Suprapubic skin (tissue), 4 donors: ENCODE measurements at regions not wholly inside any gene's neighbourhood (a gene's known extent, or its start where the extent isn't known, plus 50 kb on each side); places are given as distances from the start of the nearest gene placed in this dataset.

Experiments
- CTCF ChIP-seq, 2 donors: fragments of 200-600 bp in 1 of 2; fragments of 450-650 bp in 1 of 2; sonication (generic) in 1 of 2; IDR thresholded peaks; one replicate each; pipeline ENCODE4 v1.5.1; 2016 to 2019; ENCODE audit warnings: antibody characterized with exemption in 2 of 2, mild to moderate bottlenecking in 1 of 2, moderate library complexity in 1 of 2
- POLR2A ChIP-seq, 2 donors: fragments of 450-650 bp; IDR thresholded peaks; one replicate each; pipeline ENCODE4 v1.6.1; 2017; ENCODE audit warnings: antibody characterized with exemption in 2 of 2, mild to moderate bottlenecking in 2 of 2, moderate library complexity in 2 of 2
- POLR2AphosphoS5 ChIP-seq, 3 donors: sonication (generic); formaldehyde crosslinking; IDR thresholded peaks; one replicate each; pipeline ENCODE4 v1.6.1; 2017; ENCODE audit warnings: antibody characterized with exemption in 3 of 3

- TF ChIP-seq CTCF (IDR thresholded peaks at IDR 0.05) (no peak), POLR2A (IDR thresholded peaks at IDR 0.05) (no peak), POLR2AphosphoS5 (IDR thresholded peaks at IDR 0.05) (no peak)
Measured at GRCh38 chr4:1462009-1462767, 55.9 kb upstream of the NKX1-1 start.
